Erythroblast (primary cell): ENCODE measurements at regions not wholly inside any gene's neighbourhood (a gene's known extent, or its start where the extent isn't known, plus 50 kb on each side); places are given as distances from the start of the nearest gene placed in this dataset.

Experiments used
- GATA1 ChIP-seq: IDR thresholded peaks from 2 replicates; pipeline ENCODE4 v1.6.1; 2011; ENCODE audit warnings: low read depth, mild to moderate bottlenecking, control low read depth, low read length, moderate library complexity
- POLR2A ChIP-seq: IDR thresholded peaks from 2 replicates; pipeline ENCODE4 v1.6.1; 2011; ENCODE audit warnings: mild to moderate bottlenecking, low read length

GRCh38 chr6:137299681-137300080 is 80.5 kb upstream of the IFNGR1 start:
- TF ChIP-seq POLR2A (no peak), GATA1 (no peak)
